Hematopoietic multipotent progenitor cell treated with erythropoietin and hydrocortisone succinate and interleukin-3 and kit ligand, for 17 days (in vitro differentiated cells): ENCODE measurements at regions not wholly inside any gene's neighbourhood (a gene's known extent, or its start where the extent isn't known, plus 50 kb on each side); places are given as distances from the start of the nearest gene placed in this dataset.
"Not testable (repeated sequence)": the region's sequence is repeated elsewhere in the genome, so short reads cannot be mapped to it uniquely, and the experiment has no call there.

Experiments used
- DNase-seq: peaks from one replicate; pipeline ENCODE4 v3.0.0-alpha.2; 2015; ENCODE audit warnings: low spot score

DNA sequence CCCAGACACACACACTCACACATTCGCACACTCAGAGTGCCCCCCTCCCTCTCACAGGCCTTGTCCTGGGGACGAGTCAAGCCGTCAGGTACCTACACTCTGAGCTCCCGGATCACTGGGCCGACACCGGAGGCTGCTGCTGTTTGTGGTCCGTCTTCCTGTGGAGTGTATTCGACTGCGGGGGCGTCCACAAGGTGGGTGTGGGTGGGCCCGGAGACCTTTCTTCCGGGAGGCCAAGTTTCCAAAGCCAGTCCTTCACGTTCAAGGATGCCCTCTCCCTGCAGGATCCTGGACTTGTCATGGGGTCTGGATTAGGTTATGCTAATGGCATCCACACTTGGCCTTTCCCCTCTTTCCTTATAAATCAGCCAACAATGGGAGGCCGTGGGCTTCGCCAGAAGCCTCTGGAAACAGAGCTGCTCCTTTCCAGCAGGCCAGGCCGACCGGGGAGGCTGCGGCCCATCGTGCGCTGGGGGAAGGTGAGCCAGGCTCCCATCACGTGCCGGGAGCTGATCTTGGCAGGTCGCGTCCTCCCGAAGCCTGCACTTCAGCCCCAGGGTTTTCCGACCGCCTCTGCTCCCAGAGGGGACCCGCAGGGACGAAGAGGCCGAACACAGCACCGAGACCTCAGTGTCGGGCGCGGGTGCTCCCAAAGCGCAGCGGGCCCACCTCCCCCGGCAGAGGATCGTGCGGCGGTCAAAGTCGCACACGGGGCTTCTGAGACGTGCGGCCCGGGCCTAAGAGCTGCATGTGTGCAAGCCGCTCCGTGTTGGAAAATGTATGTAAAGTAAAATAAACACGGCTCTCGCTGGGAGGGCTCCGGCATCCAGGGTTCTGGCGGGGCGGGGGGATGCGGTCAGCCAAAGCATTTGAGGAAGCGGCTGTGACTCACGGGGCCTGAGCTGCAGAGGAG, 196.5 kb upstream of the ZNF469 start:
- not testable (repeated sequence) for DNase-seq

DNA sequence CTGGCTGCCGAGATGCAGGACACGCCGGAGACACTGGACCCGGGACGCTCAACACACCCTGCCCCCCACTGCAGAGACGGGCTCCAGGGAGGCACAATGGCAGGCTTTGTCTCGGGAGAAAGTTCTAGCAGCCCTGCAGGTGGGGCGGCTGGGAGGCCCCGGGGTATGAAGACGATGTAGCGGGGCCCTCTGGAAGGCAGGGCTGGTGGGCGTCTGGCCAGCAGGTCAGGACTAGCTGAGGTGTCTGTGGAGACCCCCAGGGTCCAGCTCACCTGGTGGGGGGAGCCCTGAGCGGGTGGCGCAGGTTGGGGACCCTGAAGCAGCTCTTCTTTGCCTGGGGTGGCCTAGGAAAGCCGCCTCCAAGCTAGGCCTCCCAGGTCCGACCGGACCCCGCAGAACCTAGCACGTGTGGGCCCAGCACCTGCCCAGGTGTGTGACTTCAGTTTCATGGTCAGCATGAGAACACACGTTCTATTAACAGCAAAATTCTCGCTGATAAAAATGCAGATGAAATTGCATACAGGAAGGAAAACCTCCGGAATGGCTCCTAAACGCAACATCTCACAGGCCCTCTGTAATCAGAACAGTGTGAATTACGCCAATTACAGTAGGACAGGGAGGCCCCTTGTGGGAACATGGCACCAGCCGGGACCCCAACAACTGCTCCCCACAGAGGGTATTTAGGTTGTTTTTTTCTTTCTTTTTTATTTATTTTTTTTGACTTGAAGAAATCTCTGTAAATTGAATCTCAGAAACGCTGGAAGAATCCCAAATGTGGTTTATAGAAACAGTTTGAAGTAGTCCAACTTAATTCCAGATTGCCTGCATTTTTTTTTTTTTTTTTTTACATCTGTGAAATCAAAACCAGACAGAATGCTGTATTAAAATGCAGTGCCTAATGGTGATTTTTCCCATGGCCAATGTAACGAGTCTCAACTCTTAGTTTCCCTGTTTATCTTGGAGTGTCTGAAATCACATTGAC, 195.6 kb upstream of the ZNF469 start:
- not testable (repeated sequence) for DNase-seq

- not testable (repeated sequence) for DNase-seq
Measured at GRCh38 chr16:88188171-88188895, 194.4 kb upstream of the ZNF469 start.

GRCh38 chr16:88190592-88191095, 192.1 kb upstream of the ZNF469 start:
- not testable (repeated sequence) for DNase-seq

DNA sequence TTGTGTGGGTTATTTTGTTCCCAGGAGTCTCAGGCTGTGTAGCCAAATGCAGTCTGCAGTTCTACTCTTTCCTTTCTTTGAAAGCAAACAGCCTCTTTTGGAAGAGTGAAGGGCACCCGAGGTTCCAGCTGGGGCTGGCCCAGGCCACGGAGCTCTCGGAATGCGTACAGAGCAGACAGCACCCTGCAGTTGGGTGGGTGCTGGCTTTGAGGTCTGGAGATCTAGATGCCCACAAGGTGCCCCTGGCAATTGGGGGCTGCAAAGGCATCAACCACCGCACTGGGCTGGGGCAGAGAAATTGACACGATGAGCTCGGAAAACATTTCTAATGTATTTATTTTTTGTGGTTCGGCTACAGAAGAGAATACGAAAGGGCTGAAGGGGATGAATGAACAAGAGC, 191.6 kb upstream of the ZNF469 start:
- DNase-seq: not testable (repeated sequence)

- DNase-seq: no peak
Measured at GRCh38 chr16:88192601-88193000, 190.2 kb upstream of the ZNF469 start.

DNA sequence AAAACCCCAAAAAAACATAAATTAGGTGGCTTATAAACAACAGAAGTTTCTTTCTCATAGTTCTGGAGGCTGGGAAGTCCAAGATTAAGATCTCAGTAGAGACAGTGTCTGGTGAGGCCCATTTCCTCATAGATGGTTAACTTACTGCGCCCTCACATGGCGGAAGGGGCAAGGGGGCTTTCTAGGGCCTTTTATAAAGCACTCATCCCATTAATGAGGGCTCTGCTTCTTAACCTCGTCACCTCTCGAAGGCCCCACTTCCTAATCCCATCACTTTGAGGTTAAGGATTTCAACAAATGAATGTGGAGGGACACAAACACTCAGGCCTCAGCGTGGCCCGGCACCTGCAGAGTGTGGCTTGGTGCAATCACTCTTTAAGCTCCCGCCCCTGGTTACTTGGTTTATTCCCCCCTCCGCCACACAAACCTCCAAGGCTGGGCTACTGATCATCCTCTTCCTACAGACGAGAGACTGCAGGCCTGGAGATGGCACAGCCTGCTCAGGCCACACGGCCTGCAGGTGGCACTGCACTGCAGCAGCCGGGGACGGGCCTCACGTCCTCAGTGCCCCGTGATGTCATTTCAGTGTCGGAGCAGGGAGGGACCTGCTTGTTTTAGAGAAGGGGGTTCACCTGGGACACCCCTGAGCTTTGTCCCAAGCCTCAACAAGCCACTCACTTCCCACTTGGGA, 188.9 kb upstream of the ZNF469 start:
- not testable (repeated sequence) for DNase-seq

- no peak for DNase-seq
Measured at GRCh38 chr16:88194397-88195268, 188.1 kb upstream of the ZNF469 start.

DNA sequence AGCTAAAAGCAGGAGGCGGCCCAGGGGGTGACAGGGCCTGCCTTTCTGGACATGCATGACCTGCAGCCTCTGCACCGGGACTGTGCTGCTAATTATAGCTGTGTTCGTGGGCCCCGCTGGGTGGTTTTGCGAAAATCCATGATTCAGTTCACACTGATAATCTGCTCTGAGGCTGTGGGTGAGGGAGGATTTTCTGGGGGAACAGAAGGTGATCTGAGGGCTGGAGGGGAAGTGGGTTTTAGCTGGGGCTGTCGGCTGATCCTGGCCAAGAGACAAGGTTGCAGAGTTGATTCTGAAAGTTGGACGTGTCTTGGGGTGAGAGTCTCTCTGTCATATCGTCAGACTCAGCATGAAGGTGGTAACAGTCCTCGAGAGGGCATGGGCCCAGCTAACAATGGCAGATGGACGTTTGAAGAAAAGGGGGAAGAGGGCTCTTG, 187.5 kb upstream of the ZNF469 start:
- no peak for DNase-seq

- no peak for DNase-seq
Measured at GRCh38 chr16:88195911-88196465, 186.8 kb upstream of the ZNF469 start.

- no peak for DNase-seq
Measured at GRCh38 chr16:88196471-88197400, 186.0 kb upstream of the ZNF469 start.

DNA sequence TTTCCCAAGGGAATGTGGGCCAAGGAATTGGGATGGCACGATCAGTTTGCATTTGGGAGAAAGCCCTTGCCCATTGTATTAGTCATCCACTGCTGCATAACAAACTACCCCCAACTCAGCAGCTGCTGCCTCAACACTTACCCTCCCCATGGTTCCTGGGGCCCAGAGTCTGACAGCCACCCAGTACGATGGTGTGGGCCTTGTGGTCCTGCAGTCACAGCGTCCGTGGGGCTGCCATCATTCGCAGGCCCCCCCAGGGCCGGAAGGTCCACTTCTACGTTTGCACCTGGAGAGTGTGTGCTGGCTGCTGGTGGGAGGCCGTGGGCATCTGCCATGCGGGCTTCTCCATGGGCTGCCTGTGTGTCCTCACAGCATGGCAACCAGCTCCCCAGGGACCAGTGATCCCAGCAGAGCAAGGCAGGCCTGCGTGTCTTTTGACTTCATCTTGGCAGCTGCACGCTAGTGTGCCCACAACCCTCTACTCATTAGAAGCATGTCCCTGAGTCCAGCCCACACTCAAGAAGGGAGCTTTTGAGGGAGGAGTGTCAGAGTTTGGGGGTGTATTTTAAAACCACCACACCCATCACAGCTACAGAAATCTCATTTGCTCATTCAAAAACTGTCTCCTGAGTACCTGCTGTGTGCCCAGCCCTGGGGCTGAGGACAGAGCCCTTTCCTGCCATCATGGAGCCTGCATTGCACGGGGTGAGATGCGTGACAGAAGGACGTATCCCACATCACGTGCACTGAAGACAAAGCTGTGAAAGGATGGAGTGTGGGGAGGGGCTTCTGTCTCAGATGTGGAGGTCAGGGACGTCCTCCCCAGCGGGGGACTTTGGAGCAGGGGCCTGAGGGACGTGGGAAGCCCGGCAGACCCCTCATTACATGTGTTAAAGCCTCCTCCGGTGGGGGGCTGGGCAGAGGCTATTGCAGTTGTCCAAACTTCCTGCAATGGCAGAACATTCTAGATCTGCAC, 185.0 kb upstream of the ZNF469 start:
- DNase-seq: no peak

GRCh38 chr16:88198457-88199295, 184.1 kb upstream of the ZNF469 start:
- not testable (repeated sequence) for DNase-seq

- DNase-seq: not testable (repeated sequence)
Measured at GRCh38 chr16:88199296-88200153, 183.2 kb upstream of the ZNF469 start.

DNA sequence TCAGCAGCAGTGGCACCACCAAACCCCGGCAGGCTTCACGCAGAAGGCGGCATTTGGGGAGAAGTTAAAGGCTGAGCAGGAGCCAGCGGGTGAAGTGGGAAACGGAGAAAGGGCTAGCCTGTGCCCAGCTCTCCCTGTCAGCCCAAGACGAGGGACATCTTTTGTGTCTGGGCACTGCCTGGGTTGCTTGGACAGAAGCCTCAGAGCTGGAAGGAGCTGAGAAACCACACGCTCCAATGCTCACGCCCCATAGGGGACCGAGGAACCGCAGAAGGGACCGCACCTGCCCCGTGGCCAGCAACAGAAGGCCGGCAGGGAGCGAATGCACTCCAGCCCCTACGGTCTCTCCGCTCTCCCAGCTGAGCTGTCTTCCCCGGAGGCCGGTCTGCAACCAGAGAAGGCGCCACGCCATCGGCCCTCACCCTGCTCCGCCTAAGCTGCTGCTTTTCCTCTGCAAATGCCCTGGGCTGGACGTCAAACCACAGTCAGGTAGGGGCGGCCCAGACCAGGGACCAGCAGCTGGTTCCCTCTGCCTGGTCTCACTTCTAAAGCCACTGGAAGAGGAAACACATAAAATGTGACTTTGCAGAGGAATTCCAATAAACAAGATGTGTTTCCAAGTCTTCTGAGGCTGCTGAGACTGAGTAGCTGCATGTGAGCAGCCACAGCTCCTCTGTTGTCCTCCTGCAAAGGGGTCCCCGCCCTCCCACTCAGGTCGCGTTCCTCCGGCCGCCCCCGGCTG, 182.4 kb upstream of the ZNF469 start:
- not testable (repeated sequence) for DNase-seq
